GM21717 (cell line): ENCODE measurements at regions not wholly inside any gene's neighbourhood (a gene's known extent, or its start where the extent isn't known, plus 50 kb on each side); places are given as distances from the start of the nearest gene placed in this dataset.

ENCODE experiments used
- ATAC-seq: cut with Tn5 transposase; IDR thresholded peaks from one replicate; pipeline ENCODE4 v1.9.1; 2021; ENCODE audit warnings: mild to moderate bottlenecking, moderate library complexity; ENCODE audit not compliant: unreplicated experiment

DNA sequence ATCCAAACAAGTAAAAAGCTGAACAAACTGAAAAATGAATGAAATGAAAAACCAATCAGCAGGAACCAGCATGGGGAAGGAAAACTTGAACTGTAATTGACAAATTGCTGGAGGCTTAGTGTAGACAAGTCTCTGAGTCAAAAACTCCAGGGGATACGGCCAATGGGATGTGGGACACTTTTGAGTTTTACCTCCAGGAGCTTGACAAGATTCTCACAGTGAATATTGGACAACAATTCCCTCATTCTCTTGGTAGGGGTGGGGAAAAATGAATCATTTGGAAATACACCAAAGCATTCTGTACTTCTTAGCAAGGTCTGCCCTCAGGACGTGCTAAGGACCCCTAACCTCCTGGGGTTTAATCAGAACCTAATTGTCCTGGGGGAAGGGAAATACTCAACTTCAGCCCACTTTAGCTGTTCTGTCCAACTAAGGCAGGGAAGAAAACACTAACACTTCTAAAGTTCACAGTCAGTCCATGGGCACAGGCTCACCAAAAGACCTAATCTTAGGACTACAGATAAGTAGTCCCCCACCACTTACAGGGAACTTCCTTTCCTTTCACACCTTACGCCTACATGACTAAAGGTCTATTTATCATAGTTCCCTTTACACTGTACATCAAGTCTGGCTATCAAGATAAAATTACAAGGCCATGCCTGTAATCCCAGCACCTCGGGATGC lies 60.7 kb upstream of the CDC42BPA start:
- ATAC-seq: no peak

DNA sequence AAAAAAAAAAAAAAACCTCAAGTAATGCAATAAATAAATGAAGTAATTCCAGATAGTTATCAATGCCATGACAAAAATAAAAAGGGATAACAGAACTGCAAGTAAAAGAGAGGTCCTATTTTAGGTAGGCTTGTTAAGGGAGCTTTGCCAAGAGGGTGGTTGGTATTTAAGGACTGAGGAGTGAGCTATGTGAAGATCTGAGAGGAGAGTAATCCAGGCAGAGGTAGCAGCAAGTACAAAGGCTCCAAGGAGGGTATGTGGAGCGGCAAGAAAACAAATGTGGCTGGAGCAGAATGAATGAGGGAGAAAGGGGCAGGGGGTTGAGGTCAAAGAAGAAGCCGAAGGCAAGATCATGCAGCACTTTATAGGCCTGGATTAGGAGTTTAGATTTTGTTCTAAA lies 59.9 kb upstream of the CDC42BPA start:
- ATAC-seq: no peak

DNA sequence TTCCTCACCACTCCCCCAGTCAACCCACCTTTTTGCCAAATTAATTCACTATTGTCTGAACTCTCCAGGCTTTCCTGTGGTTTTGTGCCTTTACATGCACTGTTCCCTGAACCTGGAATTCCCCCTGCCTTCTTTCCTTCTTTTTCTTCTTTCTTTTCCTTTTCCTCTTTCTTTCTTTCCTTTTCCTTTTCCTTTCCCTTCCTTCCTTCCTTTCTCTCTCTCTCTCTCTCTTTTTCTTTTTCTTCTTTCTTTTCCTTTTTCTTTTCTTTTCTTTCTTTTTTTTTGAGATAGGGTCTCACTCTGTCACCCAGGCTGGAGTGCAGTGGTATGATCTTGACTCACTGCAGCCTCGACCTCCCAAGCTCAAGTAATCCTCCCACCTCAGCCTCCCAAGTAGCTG lies 56.6 kb upstream of the CDC42BPA start:
- no peak for ATAC-seq

DNA sequence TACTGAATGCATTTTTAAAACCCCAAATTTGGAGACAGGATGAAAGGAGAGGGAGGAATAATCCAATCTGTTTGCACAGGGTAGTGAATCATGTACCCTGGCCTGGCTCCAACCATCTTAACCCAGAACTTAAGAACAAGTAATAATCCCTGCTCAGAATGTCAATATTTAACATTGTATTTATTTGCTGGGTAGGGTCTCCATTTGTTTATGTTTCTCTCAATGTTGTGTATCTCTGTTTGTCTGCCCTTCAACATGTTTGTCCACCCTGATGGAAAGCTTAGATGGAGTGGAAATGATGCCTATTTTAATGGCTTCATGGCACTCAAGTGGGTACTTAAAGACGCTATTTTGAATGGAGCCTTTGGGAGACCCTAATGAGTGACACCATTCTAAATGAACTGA lies 54.4 kb upstream of the CDC42BPA start:
- ATAC-seq: no peak

DNA sequence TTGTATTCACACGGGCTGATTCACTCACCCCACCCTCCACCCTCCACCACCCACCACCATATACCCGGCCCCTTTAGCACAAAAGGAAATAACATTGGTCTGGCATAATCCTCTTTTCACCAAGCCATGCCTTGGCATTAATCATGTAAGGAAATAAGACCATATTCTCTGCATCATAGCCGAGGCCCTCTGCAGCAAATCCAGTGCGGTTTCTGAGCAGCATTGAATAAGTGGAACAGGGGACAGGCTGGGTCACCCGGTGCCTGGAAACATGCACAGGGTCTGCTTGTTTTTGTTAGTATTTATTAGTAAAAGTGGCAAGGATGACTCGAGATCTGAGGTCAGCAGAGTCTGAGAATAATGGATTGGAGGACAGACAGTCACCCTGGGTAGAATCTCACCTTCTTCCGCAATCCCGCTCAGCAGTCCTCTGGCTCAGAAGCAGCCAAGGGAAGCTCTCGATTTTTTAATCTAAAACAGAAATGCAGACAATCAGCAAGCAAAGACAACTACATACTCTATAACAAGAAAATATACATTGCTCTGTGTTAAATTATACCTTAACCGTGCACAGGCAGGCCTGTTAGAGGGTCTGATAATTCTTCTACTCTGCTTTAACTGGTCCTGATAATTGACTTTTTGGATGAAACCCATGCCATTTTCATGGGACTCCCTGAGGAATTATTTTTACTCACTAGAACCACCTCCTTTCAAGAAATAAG lies 52.4 kb upstream of the CDC42BPA start:
- ATAC-seq: no peak

DNA sequence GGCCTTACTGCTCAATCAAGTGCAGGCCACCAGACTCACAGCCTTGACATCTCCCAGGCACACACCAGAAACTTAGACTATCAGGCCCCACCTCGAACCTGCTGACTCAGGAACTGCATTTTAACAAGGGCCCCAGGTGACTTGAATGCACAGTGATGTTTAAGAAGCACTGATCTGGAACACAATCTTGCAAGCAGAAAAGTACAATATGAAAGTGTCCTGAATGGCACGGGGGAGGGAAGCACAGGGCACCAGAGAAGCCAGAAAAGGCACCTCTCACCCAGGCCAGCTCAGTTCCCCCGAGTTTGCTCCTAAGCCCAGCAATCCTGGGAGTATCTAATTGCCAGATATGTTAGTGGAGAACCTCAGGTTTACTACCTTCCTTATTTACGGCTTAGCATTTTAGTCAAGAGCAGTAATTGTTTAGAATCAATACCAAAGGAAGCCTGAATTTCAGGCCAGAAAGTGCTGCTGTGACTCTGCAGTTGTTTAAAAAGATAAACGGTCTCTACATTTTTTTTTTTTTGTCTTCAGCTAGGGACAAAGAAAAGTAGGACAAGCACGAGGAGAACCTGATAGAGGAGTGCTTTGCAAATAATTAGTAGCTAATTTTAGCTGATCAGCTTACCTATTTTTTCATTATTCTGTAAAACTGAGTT lies 50.9 kb upstream of the CDC42BPA start:
- no peak for ATAC-seq
